Lower leg skin (tissue), 4 donors: ENCODE measurements at regions not wholly inside any gene's neighbourhood (a gene's known extent, or its start where the extent isn't known, plus 50 kb on each side); places are given as distances from the start of the nearest gene placed in this dataset.

Experiments used
- DNase-seq, 2 donors: peaks; one replicate each; pipeline ENCODE4 v3.0.0-alpha.2; 2019; ENCODE audit warnings: low spot score in 2 of 2
- H3K4me3 ChIP-seq: fragments of 200-600 bp; sonication (generic); 2 replicates; pipeline ENCODE4 v1.5.1; 2017; ENCODE audit warnings: mild to moderate bottlenecking, low read depth; ENCODE audit not compliant: poor library complexity, severe bottlenecking
- POLR2A ChIP-seq, 2 donors: fragments of 450-650 bp; IDR thresholded peaks; one replicate each; pipeline ENCODE4 v1.6.1; 2016 to 2017; ENCODE audit warnings: antibody characterized with exemption in 2 of 2, mild to moderate bottlenecking in 1 of 2, moderate library complexity in 1 of 2
- WGBS, 2 donors: methylation state at CpG; one replicate each; pipeline ENCODE4 v1.1.5; 2018; 5-methylcytosine and 5-hydroxymethylcytosine counted together
- intact Hi-C: fragments of 100-400 bp; cut with DNase I; formaldehyde crosslinking; loops from one replicate; pipeline ENCODE4 v1.15.0; 2023; ENCODE audit warnings: low total_unique reads
- TF ChIP-seq, protein P1 (sequence below), 3 donors: fragments of 450-650 bp; IDR thresholded peaks; one replicate each; pipeline ENCODE4 v1.5.1; 2016; ENCODE audit warnings: antibody characterized with exemption in 3 of 3, mild to moderate bottlenecking in 3 of 3, moderate library complexity in 2 of 3

- H3K4me3 ChIP-seq: no peak overlapping the region
- DNase-seq: no peak
- intact Hi-C loops: no loop called here
- TF ChIP-seq, protein P1, sequence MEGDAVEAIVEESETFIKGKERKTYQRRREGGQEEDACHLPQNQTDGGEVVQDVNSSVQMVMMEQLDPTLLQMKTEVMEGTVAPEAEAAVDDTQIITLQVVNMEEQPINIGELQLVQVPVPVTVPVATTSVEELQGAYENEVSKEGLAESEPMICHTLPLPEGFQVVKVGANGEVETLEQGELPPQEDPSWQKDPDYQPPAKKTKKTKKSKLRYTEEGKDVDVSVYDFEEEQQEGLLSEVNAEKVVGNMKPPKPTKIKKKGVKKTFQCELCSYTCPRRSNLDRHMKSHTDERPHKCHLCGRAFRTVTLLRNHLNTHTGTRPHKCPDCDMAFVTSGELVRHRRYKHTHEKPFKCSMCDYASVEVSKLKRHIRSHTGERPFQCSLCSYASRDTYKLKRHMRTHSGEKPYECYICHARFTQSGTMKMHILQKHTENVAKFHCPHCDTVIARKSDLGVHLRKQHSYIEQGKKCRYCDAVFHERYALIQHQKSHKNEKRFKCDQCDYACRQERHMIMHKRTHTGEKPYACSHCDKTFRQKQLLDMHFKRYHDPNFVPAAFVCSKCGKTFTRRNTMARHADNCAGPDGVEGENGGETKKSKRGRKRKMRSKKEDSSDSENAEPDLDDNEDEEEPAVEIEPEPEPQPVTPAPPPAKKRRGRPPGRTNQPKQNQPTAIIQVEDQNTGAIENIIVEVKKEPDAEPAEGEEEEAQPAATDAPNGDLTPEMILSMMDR (IDR thresholded peaks at IDR 0.05): no peak
- TF ChIP-seq POLR2A (IDR thresholded peaks at IDR 0.05): no peak
- WGBS, 2 donors: 82 to 85% methylated on average over 4 of the region's 4 CpGs
Observed at GRCh38 chr4:65868096-65868824, 198.0 kb upstream of the EPHA5 start.

- 58 to 63% methylated on average over 4 of the region's 4 CpGs for WGBS, 2 donors
Observed at GRCh38 chr4:65865489-65865888, 195.2 kb upstream of the EPHA5 start.

GRCh38 chr4:65861993-65862392, 191.7 kb upstream of the EPHA5 start:
- no peak for DNase-seq
- intact Hi-C loops: no loop called here
- TF ChIP-seq POLR2A (IDR thresholded peaks at IDR 0.05): no peak
- TF ChIP-seq, protein P1 (IDR thresholded peaks at IDR 0.05): no peak
- 85 to 92% methylated on average over 2 of the region's 2 CpGs for WGBS, 2 donors
- no peak overlapping the region for H3K4me3 ChIP-seq

More at GRCh38 chr4:65865489-65865888, 195.2 kb upstream of the EPHA5 start:
- intact Hi-C loops: no loop called here
- no peak for DNase-seq
- TF ChIP-seq POLR2A (IDR thresholded peaks at IDR 0.05): no peak
- TF ChIP-seq, protein P1 (IDR thresholded peaks at IDR 0.05): no peak
- H3K4me3 ChIP-seq: no peak overlapping the region

- intact Hi-C loops: no loop called here
- WGBS, 2 donors: 37 to 47% methylated on average over 4 of the region's 4 CpGs
- TF ChIP-seq POLR2A (IDR thresholded peaks at IDR 0.05): no peak
- TF ChIP-seq, protein P1 (IDR thresholded peaks at IDR 0.05): no peak
- DNase-seq: no peak
- H3K4me3 ChIP-seq: no peak overlapping the region
Observed at GRCh38 chr4:65845199-65845773, 175.0 kb upstream of the EPHA5 start.

DNA sequence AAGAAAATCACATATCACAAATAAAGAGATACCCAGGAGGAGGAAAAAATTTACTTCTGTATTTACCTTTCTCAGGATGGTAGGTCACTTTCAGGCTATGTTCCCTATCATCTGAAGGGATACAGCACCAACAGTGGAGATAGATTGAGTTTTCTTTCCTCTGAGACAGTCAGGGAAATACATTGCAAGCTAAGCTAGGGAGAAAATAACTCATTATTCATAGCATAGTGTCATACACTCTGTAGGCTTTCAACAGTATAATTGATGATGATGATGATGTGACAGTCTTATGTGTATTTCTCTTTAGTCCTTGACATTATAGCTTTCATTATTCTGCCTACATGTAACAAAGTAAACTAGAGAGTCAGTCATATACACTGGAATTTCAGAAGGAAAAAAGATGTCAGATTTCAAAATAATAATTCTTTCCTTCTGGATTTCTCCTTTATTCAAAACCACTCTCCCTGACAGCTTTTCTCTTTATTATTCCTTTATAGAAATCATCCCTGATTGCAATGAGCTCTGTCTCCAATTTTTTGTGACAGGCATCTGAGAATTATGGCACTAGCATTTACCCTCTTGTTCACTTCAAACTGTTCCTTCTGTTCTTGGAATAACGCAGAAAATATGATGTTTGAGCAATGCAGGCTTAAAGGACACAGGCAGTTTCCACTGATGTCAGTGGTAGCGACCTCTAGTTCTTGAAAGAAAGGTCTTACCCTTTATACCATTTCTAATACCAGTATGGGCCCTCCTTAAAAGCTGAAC, 169.1 kb upstream of the EPHA5 start:
- no peak for DNase-seq
- no peak overlapping the region for H3K4me3 ChIP-seq
- TF ChIP-seq POLR2A (IDR thresholded peaks at IDR 0.05): no peak
- TF ChIP-seq, protein P1 (IDR thresholded peaks at IDR 0.05): no peak
- 49 to 58% methylated on average over 2 of the region's 2 CpGs for WGBS, 2 donors
- intact Hi-C loops: no loop called here
